Hindlimb muscle (tissue), 1 donor: ENCODE measurements at regions not wholly inside any gene's neighbourhood (a gene's known extent, or its start where the extent isn't known, plus 50 kb on each side); places are given as distances from the start of the nearest gene placed in this dataset.

Experiments
- DNase-seq: peaks from one replicate; pipeline ENCODE4 v3.0.0-alpha.2; 2013

- DNase-seq: no peak
These were observed 221.3 kb upstream of the KCNJ16 start for GRCh38 chr17:69853541-69854224.

- DNase-seq: no peak
These were observed 220.7 kb upstream of the KCNJ16 start for GRCh38 chr17:69854225-69854780.

GRCh38 chr17:69856946-69857345, 218.1 kb upstream of the KCNJ16 start:
- no peak for DNase-seq

GRCh38 chr17:69857412-69857835, 217.6 kb upstream of the KCNJ16 start:
- DNase-seq: no peak

GRCh38 chr17:69858460-69858859, 216.6 kb upstream of the KCNJ16 start:
- no peak for DNase-seq

- no peak for DNase-seq
These were observed 214.8 kb upstream of the KCNJ16 start for GRCh38 chr17:69860142-69860680.

- no peak for DNase-seq
These were observed 210.6 kb upstream of the KCNJ16 start for GRCh38 chr17:69864462-69864861.

- no peak for DNase-seq
These were observed 205.4 kb upstream of the KCNJ16 start for GRCh38 chr17:69869667-69870066.

- no peak for DNase-seq
These were observed 204.9 kb upstream of the KCNJ16 start for GRCh38 chr17:69870091-69870530.

- peak; percentile 40 for DNase-seq
These were observed 204.2 kb upstream of the KCNJ16 start for GRCh38 chr17:69870751-69871199.

- no peak for DNase-seq
These were observed 203.7 kb upstream of the KCNJ16 start for GRCh38 chr17:69871318-69871717.

GRCh38 chr17:69872675-69873262, 202.3 kb upstream of the KCNJ16 start:
- no peak for DNase-seq

GRCh38 chr17:69874175-69874670, 200.8 kb upstream of the KCNJ16 start:
- DNase-seq: no peak

- DNase-seq: no peak
These were observed 198.3 kb upstream of the KCNJ16 start for GRCh38 chr17:69876757-69877156.

GRCh38 chr17:69878661-69879060, 196.4 kb upstream of the KCNJ16 start:
- no peak for DNase-seq

GRCh38 chr17:69879576-69879975, 195.4 kb upstream of the KCNJ16 start:
- no peak for DNase-seq

GRCh38 chr17:69880591-69881112, 194.4 kb upstream of the KCNJ16 start:
- DNase-seq: no peak

- DNase-seq: no peak
These were observed 192.7 kb upstream of the KCNJ16 start for GRCh38 chr17:69882281-69882680.

GRCh38 chr17:69883120-69883519, 191.9 kb upstream of the KCNJ16 start:
- DNase-seq: no peak

- peak; percentile 34 for DNase-seq
These were observed 190.7 kb upstream of the KCNJ16 start for GRCh38 chr17:69884356-69884755.

- no peak for DNase-seq
These were observed 190.2 kb upstream of the KCNJ16 start for GRCh38 chr17:69884846-69885245.

GRCh38 chr17:69898601-69899000, 176.4 kb upstream of the KCNJ16 start:
- peak; percentile 68 for DNase-seq

- DNase-seq: no peak
These were observed 174.9 kb upstream of the KCNJ16 start for GRCh38 chr17:69900101-69900500.
